Neuron (in vitro differentiated cells): ENCODE measurements at regions not wholly inside any gene's neighbourhood (a gene's known extent, or its start where the extent isn't known, plus 50 kb on each side); places are given as distances from the start of the nearest gene placed in this dataset.

ENCODE experiments used
- H2AFZ ChIP-seq: one replicate; pipeline ENCODE4 v1.6.1; 2013; ENCODE audit warnings: low read depth, mild to moderate bottlenecking, inconsistent platforms, low read length, moderate library complexity
- H3K27me3 ChIP-seq: one replicate; pipeline ENCODE4 v1.6.1; 2013; ENCODE audit warnings: low read length; ENCODE audit not compliant: insufficient read depth
- H3K36me3 ChIP-seq: one replicate; pipeline ENCODE4 v1.6.1; 2013; ENCODE audit warnings: low read length; ENCODE audit not compliant: insufficient read depth
- H3K4me1 ChIP-seq: one replicate; pipeline ENCODE4 v1.6.1; 2013; ENCODE audit warnings: low read length; ENCODE audit not compliant: insufficient read depth
- H3K4me3 ChIP-seq: 2 replicates; pipeline ENCODE4 v1.5.1; 2013; ENCODE audit warnings: mild to moderate bottlenecking, low read length, moderate library complexity
- H3K9me3 ChIP-seq: one replicate; pipeline ENCODE4 v1.6.1; 2013; ENCODE audit warnings: low read length

GRCh38 chr19:29295285-29295684 lies 82.3 kb upstream of the UQCRFS1 start:
- H3K36me3 ChIP-seq, result no peaks in the 10 kb centered on the region

GRCh38 chr19:29297381-29297780 lies 84.4 kb upstream of the UQCRFS1 start:
- Histone ChIP-seq H3K4me3 (no peak overlapping the region), H3K36me3 (no peaks in the 10 kb centered on the region), H3K9me3 (no peaks in the 10 kb centered on the region), H2AFZ (no peak overlapping the region), H3K4me1 (no peaks in the 10 kb centered on the region), H3K27me3 (peaks cover 9% of the 10 kb centered on the region)

More at GRCh38 chr19:29295285-29295684, 82.3 kb upstream of the UQCRFS1 start:
- no peak overlapping the region for H2AFZ ChIP-seq
- H3K27me3 ChIP-seq, result no peaks in the 10 kb centered on the region
- H3K9me3 ChIP-seq, result no peaks in the 10 kb centered on the region
- peaks cover 7% of the 10 kb centered on the region for H3K4me1 ChIP-seq
- H3K4me3 ChIP-seq, result no peak overlapping the region

GRCh38 chr19:29299416-29300380 lies 86.7 kb upstream of the UQCRFS1 start:
- H3K4me1 ChIP-seq, result no peaks in the 10 kb centered on the region
- H3K9me3 ChIP-seq, result no peaks in the 10 kb centered on the region
- H2AFZ ChIP-seq, result no peak overlapping the region
- no peaks in the 10 kb centered on the region for H3K36me3 ChIP-seq
- H3K27me3 ChIP-seq, result peaks cover 13% of the 10 kb centered on the region
- no peak overlapping the region for H3K4me3 ChIP-seq

GRCh38 chr19:29302002-29302928 lies 89.3 kb upstream of the UQCRFS1 start:
- H3K9me3 ChIP-seq, result no peaks in the 10 kb centered on the region
- H3K36me3 ChIP-seq, result no peaks in the 10 kb centered on the region
- no peak overlapping the region for H2AFZ ChIP-seq
- peaks cover 13% of the 10 kb centered on the region for H3K27me3 ChIP-seq
- no peak overlapping the region for H3K4me3 ChIP-seq
- no peaks in the 10 kb centered on the region for H3K4me1 ChIP-seq

- peaks cover 13% of the 10 kb centered on the region for H3K27me3 ChIP-seq
- no peaks in the 10 kb centered on the region for H3K4me1 ChIP-seq
- H3K9me3 ChIP-seq, result no peaks in the 10 kb centered on the region
- no peak overlapping the region for H2AFZ ChIP-seq
- H3K36me3 ChIP-seq, result no peaks in the 10 kb centered on the region
- no peak overlapping the region for H3K4me3 ChIP-seq
Observed at GRCh38 chr19:29303069-29303718, 90.2 kb upstream of the UQCRFS1 start.

- no peak overlapping the region for H2AFZ ChIP-seq
- H3K4me1 ChIP-seq, result no peaks in the 10 kb centered on the region
- H3K9me3 ChIP-seq, result no peaks in the 10 kb centered on the region
- no peak overlapping the region for H3K4me3 ChIP-seq
- H3K36me3 ChIP-seq, result no peaks in the 10 kb centered on the region
- peaks cover 13% of the 10 kb centered on the region for H3K27me3 ChIP-seq
Observed at GRCh38 chr19:29303719-29304090, 90.8 kb upstream of the UQCRFS1 start.

- H3K36me3 ChIP-seq, result no peaks in the 10 kb centered on the region
- peaks cover 28% of the 10 kb centered on the region for H3K27me3 ChIP-seq
- no peak overlapping the region for H2AFZ ChIP-seq
- no peaks in the 10 kb centered on the region for H3K9me3 ChIP-seq
- H3K4me3 ChIP-seq, result no peak overlapping the region
- H3K4me1 ChIP-seq, result no peaks in the 10 kb centered on the region
Observed at GRCh38 chr19:29305268-29305667, 92.3 kb upstream of the UQCRFS1 start.

GRCh38 chr19:29308977-29309590 lies 96.1 kb upstream of the UQCRFS1 start:
- Histone ChIP-seq H3K4me3 (no peak overlapping the region), H2AFZ (no peak overlapping the region), H3K27me3 (peaks cover 37% of the 10 kb centered on the region)

GRCh38 chr19:29309637-29310036 lies 96.7 kb upstream of the UQCRFS1 start:
- H3K9me3 ChIP-seq, result no peaks in the 10 kb centered on the region
- no peaks in the 10 kb centered on the region for H3K4me1 ChIP-seq
- H3K4me3 ChIP-seq, result no peak overlapping the region
- H3K27me3 ChIP-seq, result peaks cover 34% of the 10 kb centered on the region
- H2AFZ ChIP-seq, result no peak overlapping the region
- H3K36me3 ChIP-seq, result no peaks in the 10 kb centered on the region

More at GRCh38 chr19:29308977-29309590, 96.1 kb upstream of the UQCRFS1 start:
- Histone ChIP-seq H3K4me1 (no peaks in the 10 kb centered on the region), H3K36me3 (no peaks in the 10 kb centered on the region), H3K9me3 (no peaks in the 10 kb centered on the region)

- Histone ChIP-seq H3K4me3 (no peak overlapping the region), H3K36me3 (no peaks in the 10 kb centered on the region), H3K4me1 (no peaks in the 10 kb centered on the region), H3K9me3 (no peaks in the 10 kb centered on the region), H3K27me3 (peaks cover 35% of the 10 kb centered on the region), H2AFZ (no peak overlapping the region)
Observed at GRCh38 chr19:29311191-29311790, 98.3 kb upstream of the UQCRFS1 start.

GRCh38 chr19:29315556-29316190 lies 102.7 kb upstream of the UQCRFS1 start:
- Histone ChIP-seq H3K4me1 (no peaks in the 10 kb centered on the region), H3K9me3 (no peaks in the 10 kb centered on the region), H3K36me3 (no peaks in the 10 kb centered on the region), H3K4me3 (no peak overlapping the region), H3K27me3 (peaks cover 17% of the 10 kb centered on the region), H2AFZ (no peak overlapping the region)

- Histone ChIP-seq H3K27me3 (peaks cover 5% of the 10 kb centered on the region), H2AFZ (no peak overlapping the region), H3K9me3 (no peaks in the 10 kb centered on the region), H3K4me3 (no peak overlapping the region), H3K36me3 (no peaks in the 10 kb centered on the region), H3K4me1 (no peaks in the 10 kb centered on the region)
Observed at GRCh38 chr19:29318581-29318980, 105.6 kb upstream of the UQCRFS1 start.
